ENCODE measurements at regions not wholly inside any gene's neighbourhood (a gene's known extent, or its start where the extent isn't known, plus 50 kb on each side); places are given as distances from the start of the nearest gene placed in this dataset.

GRCh38 chr17:79478051-79478461 lies 132.8 kb downstream of the RBFOX3 start:
- TF ChIP-seq, protein P1, sequence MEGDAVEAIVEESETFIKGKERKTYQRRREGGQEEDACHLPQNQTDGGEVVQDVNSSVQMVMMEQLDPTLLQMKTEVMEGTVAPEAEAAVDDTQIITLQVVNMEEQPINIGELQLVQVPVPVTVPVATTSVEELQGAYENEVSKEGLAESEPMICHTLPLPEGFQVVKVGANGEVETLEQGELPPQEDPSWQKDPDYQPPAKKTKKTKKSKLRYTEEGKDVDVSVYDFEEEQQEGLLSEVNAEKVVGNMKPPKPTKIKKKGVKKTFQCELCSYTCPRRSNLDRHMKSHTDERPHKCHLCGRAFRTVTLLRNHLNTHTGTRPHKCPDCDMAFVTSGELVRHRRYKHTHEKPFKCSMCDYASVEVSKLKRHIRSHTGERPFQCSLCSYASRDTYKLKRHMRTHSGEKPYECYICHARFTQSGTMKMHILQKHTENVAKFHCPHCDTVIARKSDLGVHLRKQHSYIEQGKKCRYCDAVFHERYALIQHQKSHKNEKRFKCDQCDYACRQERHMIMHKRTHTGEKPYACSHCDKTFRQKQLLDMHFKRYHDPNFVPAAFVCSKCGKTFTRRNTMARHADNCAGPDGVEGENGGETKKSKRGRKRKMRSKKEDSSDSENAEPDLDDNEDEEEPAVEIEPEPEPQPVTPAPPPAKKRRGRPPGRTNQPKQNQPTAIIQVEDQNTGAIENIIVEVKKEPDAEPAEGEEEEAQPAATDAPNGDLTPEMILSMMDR (conservative IDR thresholded peaks at IDR 0.05 in 1 of 2, IDR thresholded peaks at IDR 0.05 in 1 of 2; ENCODE audit: extremely low read depth in 1 of 2, insufficient read depth in 1 of 2, low read depth in 1 of 2, low read length in 2 of 2) = no peak
- TF ChIP-seq EZH2 (IDR thresholded peaks at IDR 0.05; ENCODE audit: borderline replicate concordance, low read length) = no peak

Measured in mammary epithelial cell (primary cell).